Activated CD4-positive, alpha-beta memory T cell treated with anti-CD3 and anti-CD28 coated beads for 36 hours (primary cell): ENCODE measurements at regions not wholly inside any gene's neighbourhood (a gene's known extent, or its start where the extent isn't known, plus 50 kb on each side); places are given as distances from the start of the nearest gene placed in this dataset.

Experiments used
- CTCF ChIA-PET: fragments of 350-600 bp; sonication (Branson Sonifier 250); formaldehyde crosslinking; loops from one replicate; lab custom pipeline; 2021; ENCODE audit warnings: antibody characterized with exemption, inconsistent platforms; lab: Charles Lee
- POLR2A ChIA-PET: fragments of 350-600 bp; sonication (Branson Sonifier 250); formaldehyde crosslinking; loops from one replicate; lab custom pipeline; 2021; ENCODE audit warnings: antibody characterized with exemption; lab: Charles Lee
- DNase-seq: peaks from one replicate; pipeline ENCODE4 v3.0.0-alpha.2; 2020
- H3K27ac Mint-ChIP-seq: one replicate; pipeline ENCODE4 v1.8.0; 2021; ENCODE audit warnings: mixed read lengths
- H3K27me3 Mint-ChIP-seq: one replicate; pipeline ENCODE4 v1.8.0; 2021; ENCODE audit warnings: mixed read lengths
- H3K36me3 Mint-ChIP-seq: one replicate; pipeline ENCODE4 v1.8.0; 2021; ENCODE audit warnings: mixed read lengths
- H3K4me1 Mint-ChIP-seq: one replicate; pipeline ENCODE4 v1.8.0; 2021; ENCODE audit warnings: low read depth, mixed read lengths
- H3K4me3 Mint-ChIP-seq: one replicate; pipeline ENCODE4 v1.8.0; 2021; ENCODE audit warnings: mild to moderate bottlenecking, mixed read lengths
- H3K9me3 Mint-ChIP-seq: one replicate; pipeline ENCODE4 v1.8.0; 2021; ENCODE audit warnings: mixed read lengths
- intact Hi-C: fragments of 100-400 bp; cut with micrococcal nuclease; formaldehyde crosslinking; loops from one replicate; pipeline ENCODE4 v1.15.1; 2023

GRCh38 chr1:245046315-245046714 lies 108.5 kb upstream of the KIF26B start:
- DNase-seq, result no peak
- peaks cover 2% of the 10 kb centered on the region for H3K27me3 Mint-ChIP-seq
- H3K27ac Mint-ChIP-seq, result no peak overlapping the region
- H3K9me3 Mint-ChIP-seq, result no peaks in the 10 kb centered on the region
- ChIA-PET CTCF (interaction anchor here (1.2 to 1.8 kb wide), 2 partner anchors 75 to 245 kb away, joined by 6 to 16 read pairs; no protein-coding TSS in a partner anchor), POLR2A (no interaction called here)
- H3K4me1 Mint-ChIP-seq, result peaks cover 3% of the 10 kb centered on the region
- intact Hi-C loops, result no loop called here
- no peaks in the 10 kb centered on the region for H3K36me3 Mint-ChIP-seq
- H3K4me3 Mint-ChIP-seq, result no peak overlapping the region

GRCh38 chr1:245045087-245045881 lies 109.5 kb upstream of the KIF26B start:
- CTCF ChIA-PET, result no interaction called here

GRCh38 chr1:245043611-245043940 lies 111.2 kb upstream of the KIF26B start:
- Mint-ChIP-seq H3K36me3 (no peaks in the 10 kb centered on the region), H3K27ac (no peak overlapping the region), H3K27me3 (no peaks in the 10 kb centered on the region), H3K9me3 (no peaks in the 10 kb centered on the region), H3K4me3 (no peak overlapping the region), H3K4me1 (no peaks in the 10 kb centered on the region)
- intact Hi-C loops, result loop anchor here (2.0 to 5.0 kb wide), 3 partner anchors 73 to 391 kb away; partner anchors contain the start of genes DESI2 and HNRNPU
- DNase-seq, result no peak
- CTCF ChIA-PET, result interaction anchor here (0.7 to 4.4 kb wide), 19 partner anchors 10 to 444 kb away, joined by 3 to 84 read pairs (median 7); partner anchors contain the start of genes COX20 and HNRNPU
- POLR2A ChIA-PET, result interaction anchor here (1.2 kb wide), 1 partner anchor 181 kb away, joined by 3 read pairs; no protein-coding TSS in a partner anchor

More at GRCh38 chr1:245045087-245045881, 109.5 kb upstream of the KIF26B start:
- intact Hi-C loops, result no loop called here
- POLR2A ChIA-PET, result no interaction called here
- DNase-seq, result no peak
- no peaks in the 10 kb centered on the region for H3K4me1 Mint-ChIP-seq
- no peak overlapping the region for H3K27ac Mint-ChIP-seq
- H3K9me3 Mint-ChIP-seq, result no peaks in the 10 kb centered on the region
- H3K4me3 Mint-ChIP-seq, result no peak overlapping the region
- H3K36me3 Mint-ChIP-seq, result no peaks in the 10 kb centered on the region
- no peaks in the 10 kb centered on the region for H3K27me3 Mint-ChIP-seq

GRCh38 chr1:245041058-245041698 lies 113.6 kb upstream of the KIF26B start:
- Mint-ChIP-seq H3K27ac (no peak overlapping the region), H3K27me3 (no peaks in the 10 kb centered on the region), H3K9me3 (no peaks in the 10 kb centered on the region), H3K4me3 (no peak overlapping the region), H3K4me1 (no peaks in the 10 kb centered on the region), H3K36me3 (no peaks in the 10 kb centered on the region)
- intact Hi-C loops, result loop anchor here (5.0 kb wide), 1 partner anchor 389 kb away; the partner anchor contains the start of gene DESI2
- CTCF ChIA-PET, result interaction anchor here (0.7 to 4.4 kb wide), 8 partner anchors 10 to 437 kb away, joined by 3 to 84 read pairs (median 12); no protein-coding TSS in a partner anchor
- DNase-seq, result no peak
- POLR2A ChIA-PET, result no interaction called here

- Mint-ChIP-seq H3K9me3 (no peaks in the 10 kb centered on the region), H3K36me3 (no peaks in the 10 kb centered on the region), H3K4me1 (no peaks in the 10 kb centered on the region), H3K4me3 (no peak overlapping the region), H3K27me3 (no peaks in the 10 kb centered on the region), H3K27ac (no peak overlapping the region)
- no peak for DNase-seq
- CTCF ChIA-PET, result no interaction called here
- POLR2A ChIA-PET, result no interaction called here
- intact Hi-C loops, result no loop called here
Measured at GRCh38 chr1:245039196-245039595, 115.6 kb upstream of the KIF26B start.

- no peak for DNase-seq
- Mint-ChIP-seq H3K27me3 (no peaks in the 10 kb centered on the region), H3K4me3 (no peak overlapping the region), H3K9me3 (no peaks in the 10 kb centered on the region), H3K4me1 (no peaks in the 10 kb centered on the region), H3K27ac (no peak overlapping the region), H3K36me3 (no peaks in the 10 kb centered on the region)
- POLR2A ChIA-PET, result no interaction called here
- intact Hi-C loops, result no loop called here
- CTCF ChIA-PET, result no interaction called here
Measured at GRCh38 chr1:245036102-245036501, 118.7 kb upstream of the KIF26B start.

GRCh38 chr1:245031041-245031440 lies 123.7 kb upstream of the KIF26B start:
- H3K9me3 Mint-ChIP-seq, result no peaks in the 10 kb centered on the region
- H3K27ac Mint-ChIP-seq, result no peak overlapping the region
- POLR2A ChIA-PET, result no interaction called here
- H3K4me1 Mint-ChIP-seq, result peaks cover 2% of the 10 kb centered on the region
- no peak overlapping the region for H3K4me3 Mint-ChIP-seq
- CTCF ChIA-PET, result interaction anchor here (1.0 kb wide), 1 partner anchor 12 kb away, joined by 5 read pairs; no protein-coding TSS in a partner anchor
- no peak for DNase-seq
- intact Hi-C loops, result no loop called here
- H3K36me3 Mint-ChIP-seq, result no peaks in the 10 kb centered on the region
- H3K27me3 Mint-ChIP-seq, result no peaks in the 10 kb centered on the region

GRCh38 chr1:245026247-245026646 lies 128.5 kb upstream of the KIF26B start:
- H3K4me3 Mint-ChIP-seq, result no peak overlapping the region
- intact Hi-C loops, result no loop called here
- H3K27me3 Mint-ChIP-seq, result no peaks in the 10 kb centered on the region
- H3K27ac Mint-ChIP-seq, result no peak overlapping the region
- CTCF ChIA-PET, result no interaction called here
- POLR2A ChIA-PET, result no interaction called here
- no peaks in the 10 kb centered on the region for H3K9me3 Mint-ChIP-seq
- no peak for DNase-seq
- H3K36me3 Mint-ChIP-seq, result no peaks in the 10 kb centered on the region
- H3K4me1 Mint-ChIP-seq, result peaks cover 2% of the 10 kb centered on the region

GRCh38 chr1:245025525-245025924 lies 129.3 kb upstream of the KIF26B start:
- no peak for DNase-seq
- no peak overlapping the region for H3K27ac Mint-ChIP-seq
- H3K9me3 Mint-ChIP-seq, result no peaks in the 10 kb centered on the region
- ChIA-PET CTCF (no interaction called here), POLR2A (no interaction called here)
- H3K36me3 Mint-ChIP-seq, result no peaks in the 10 kb centered on the region
- intact Hi-C loops, result no loop called here
- H3K4me3 Mint-ChIP-seq, result no peak overlapping the region
- H3K4me1 Mint-ChIP-seq, result peaks cover 2% of the 10 kb centered on the region
- no peaks in the 10 kb centered on the region for H3K27me3 Mint-ChIP-seq

GRCh38 chr1:245023222-245023621 lies 131.6 kb upstream of the KIF26B start:
- no peak overlapping the region for H3K27ac Mint-ChIP-seq
- intact Hi-C loops, result no loop called here
- no peaks in the 10 kb centered on the region for H3K9me3 Mint-ChIP-seq
- POLR2A ChIA-PET, result no interaction called here
- H3K36me3 Mint-ChIP-seq, result no peaks in the 10 kb centered on the region
- no peak overlapping the region for H3K4me3 Mint-ChIP-seq
- CTCF ChIA-PET, result no interaction called here
- DNase-seq, result no peak
- no peaks in the 10 kb centered on the region for H3K27me3 Mint-ChIP-seq
- no peaks in the 10 kb centered on the region for H3K4me1 Mint-ChIP-seq

GRCh38 chr1:245019910-245020486 lies 134.8 kb upstream of the KIF26B start:
- H3K27ac Mint-ChIP-seq, result no peak overlapping the region
- H3K36me3 Mint-ChIP-seq, result no peaks in the 10 kb centered on the region
- no peaks in the 10 kb centered on the region for H3K9me3 Mint-ChIP-seq
- no peak overlapping the region for H3K4me3 Mint-ChIP-seq
- no peaks in the 10 kb centered on the region for H3K27me3 Mint-ChIP-seq
- no peaks in the 10 kb centered on the region for H3K4me1 Mint-ChIP-seq
- CTCF ChIA-PET, result interaction anchor here (1.3 to 1.4 kb wide), 2 partner anchors 23 to 219 kb away, joined by 3 to 5 read pairs; no protein-coding TSS in a partner anchor
- no peak for DNase-seq
- intact Hi-C loops, result no loop called here
- POLR2A ChIA-PET, result no interaction called here

- Mint-ChIP-seq H3K27me3 (no peaks in the 10 kb centered on the region), H3K4me3 (no peak overlapping the region), H3K27ac (no peak overlapping the region), H3K4me1 (no peaks in the 10 kb centered on the region), H3K36me3 (no peaks in the 10 kb centered on the region), H3K9me3 (no peaks in the 10 kb centered on the region)
- no peak for DNase-seq
- intact Hi-C loops, result no loop called here
- ChIA-PET POLR2A (no interaction called here), CTCF (interaction anchor here (1.0 kb wide), 2 partner anchors 26 to 216 kb away, joined by 5 read pairs; no protein-coding TSS in a partner anchor)
Measured at GRCh38 chr1:245016700-245017099, 138.1 kb upstream of the KIF26B start.
